HG02870 (cell line): ENCODE measurements at regions not wholly inside any gene's neighbourhood (a gene's known extent, or its start where the extent isn't known, plus 50 kb on each side); places are given as distances from the start of the nearest gene placed in this dataset.
A peak's percentile ranks its signal among the peaks of the same experiment; 100 is the strongest.
"Not testable (repeated sequence)": the region's sequence is repeated elsewhere in the genome, so short reads cannot be mapped to it uniquely, and the experiment has no call there.

ENCODE experiments used
- ATAC-seq: cut with Tn5 transposase; IDR thresholded peaks from one replicate; pipeline ENCODE4 v1.9.1; 2021; ENCODE audit warnings: mild to moderate bottlenecking, moderate library complexity; ENCODE audit not compliant: unreplicated experiment

- no peak for ATAC-seq
These were observed 1244.1 kb downstream of the ROBO2 start for GRCh38 chr3:78283994-78284393.

- no peak for ATAC-seq
These were observed 1245.3 kb downstream of the ROBO2 start for GRCh38 chr3:78285032-78285728.

GRCh38 chr3:78287085-78287484 lies 1247.2 kb downstream of the ROBO2 start:
- no peak for ATAC-seq

DNA sequence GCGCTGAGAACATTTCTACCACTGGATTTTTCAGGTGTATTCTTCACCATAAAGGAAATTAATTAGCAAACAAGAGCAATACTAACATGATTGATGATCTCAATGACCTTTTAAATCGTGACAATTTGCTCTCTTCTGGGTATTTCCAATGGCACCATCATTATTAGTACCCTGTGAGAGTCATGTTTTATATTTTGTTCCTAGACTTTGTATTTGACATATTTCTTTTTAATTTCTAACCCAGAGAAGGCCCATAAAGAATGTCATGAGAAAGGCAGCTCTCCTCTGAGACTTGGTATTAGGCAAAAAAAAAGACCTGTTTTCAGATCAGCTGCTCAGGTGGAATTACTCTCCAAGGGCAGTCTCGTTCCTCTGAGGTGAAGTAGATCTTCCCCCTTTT lies 1253.4 kb downstream of the ROBO2 start:
- no peak for ATAC-seq

GRCh38 chr3:78304115-78304514 lies 1264.2 kb downstream of the ROBO2 start:
- no peak for ATAC-seq

DNA sequence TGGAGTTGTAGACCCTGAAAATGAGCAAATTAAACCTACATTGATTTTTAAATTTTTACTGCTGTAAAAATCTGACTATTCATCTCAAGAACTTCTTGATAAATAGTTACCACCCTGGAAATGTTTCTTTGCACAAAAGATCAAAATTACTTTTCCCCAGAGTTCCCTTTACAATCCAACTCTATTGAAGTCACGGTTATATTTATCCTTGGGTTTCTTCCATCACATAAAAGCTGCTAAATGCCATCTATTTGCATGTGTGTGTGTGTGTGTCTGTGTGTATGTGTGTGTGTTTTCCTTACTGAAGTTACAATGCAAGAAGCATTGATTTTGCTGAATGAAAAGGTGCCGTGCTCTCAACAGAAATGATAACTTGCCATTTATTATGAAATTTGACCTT lies 1273.0 kb downstream of the ROBO2 start:
- no peak for ATAC-seq

- ATAC-seq, result no peak
These were observed 1273.4 kb downstream of the ROBO2 start for GRCh38 chr3:78313332-78313731.

GRCh38 chr3:78314327-78314726 lies 1274.4 kb downstream of the ROBO2 start:
- ATAC-seq, result no peak

- ATAC-seq, result no peak
These were observed 1277.9 kb downstream of the ROBO2 start for GRCh38 chr3:78317774-78318173.

DNA sequence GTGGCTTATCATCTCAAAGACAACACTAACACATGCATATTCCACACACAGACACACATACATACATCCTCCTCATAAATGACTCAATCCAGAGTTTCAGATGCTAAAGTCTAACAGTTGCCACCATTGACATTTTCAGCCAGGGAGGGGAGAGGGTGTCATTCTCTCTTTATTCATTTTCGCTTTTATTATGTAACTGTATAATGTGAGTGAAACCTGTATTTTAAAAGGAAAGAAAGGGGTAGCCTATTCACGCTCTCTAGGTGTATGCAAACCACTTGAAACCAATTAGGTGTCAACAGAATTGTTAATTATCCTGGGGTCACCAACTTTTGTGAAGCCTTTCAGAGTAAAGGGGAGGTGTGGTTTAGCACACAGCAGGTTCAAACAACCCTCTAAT lies 1282.9 kb downstream of the ROBO2 start:
- no peak for ATAC-seq

DNA sequence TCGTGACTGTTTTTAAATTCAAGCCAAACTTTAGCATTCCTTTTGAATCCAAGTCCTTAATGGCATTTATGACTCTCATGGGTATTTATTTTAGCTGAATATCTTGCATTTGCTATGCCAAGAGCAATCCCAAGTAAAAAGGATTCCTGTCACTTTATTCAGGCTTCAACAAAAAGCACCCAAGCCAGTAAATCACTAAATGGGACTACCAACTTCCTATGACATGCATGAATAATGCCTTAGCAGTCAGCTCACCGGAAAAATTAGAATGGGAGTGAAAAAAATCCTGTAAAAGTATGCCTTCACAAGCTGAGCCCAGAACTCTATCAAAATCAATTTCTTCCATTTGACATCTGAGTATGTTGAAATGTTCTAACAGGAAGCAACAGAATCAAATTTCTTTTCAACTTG lies 1297.9 kb downstream of the ROBO2 start:
- no peak for ATAC-seq

- peak; percentile 85 for ATAC-seq
These were observed 1298.5 kb downstream of the ROBO2 start for GRCh38 chr3:78338405-78338804.

DNA sequence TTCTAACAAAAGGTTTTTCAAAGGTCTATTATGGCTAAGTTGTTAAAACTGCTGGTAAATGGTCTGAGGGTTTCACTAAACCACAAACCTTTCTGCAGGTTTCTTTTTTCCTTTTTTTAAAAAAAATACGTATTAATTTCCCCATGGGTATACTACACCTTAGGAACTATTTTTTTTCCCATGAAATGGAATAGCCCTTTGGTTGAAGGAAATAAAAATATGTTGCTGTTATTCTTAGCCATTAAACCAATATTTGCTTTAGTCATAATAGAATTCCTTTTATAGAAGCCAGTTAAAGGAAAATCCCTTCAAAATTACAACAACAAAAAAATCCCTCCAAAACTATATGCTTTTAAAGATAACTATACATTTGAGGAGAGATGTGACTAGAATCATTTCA lies 1303.3 kb downstream of the ROBO2 start:
- no peak for ATAC-seq

DNA sequence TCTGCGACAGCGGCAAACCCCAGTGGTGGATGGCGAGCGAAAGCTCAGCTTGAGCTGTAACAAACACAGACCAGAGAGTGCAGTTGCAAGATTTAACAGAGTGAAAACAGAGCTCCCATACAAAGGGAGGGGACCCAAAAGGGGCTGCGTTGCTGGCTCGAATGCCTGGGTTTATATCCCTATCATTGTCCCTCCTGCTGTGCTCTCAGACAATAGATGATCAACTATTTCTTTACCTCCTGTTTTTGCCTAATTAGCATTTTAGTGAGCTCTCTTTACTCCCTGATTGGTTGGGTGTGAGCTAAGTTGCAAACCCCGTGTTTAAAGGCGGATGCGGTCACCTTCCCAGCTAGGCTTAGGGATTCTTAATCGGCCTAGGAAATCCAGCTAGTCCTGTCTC lies 1304.4 kb downstream of the ROBO2 start:
- ATAC-seq, result not testable (repeated sequence)

- ATAC-seq, result no peak
These were observed 1305.0 kb downstream of the ROBO2 start for GRCh38 chr3:78344918-78345317.

GRCh38 chr3:78347176-78347575 lies 1307.3 kb downstream of the ROBO2 start:
- no peak for ATAC-seq

GRCh38 chr3:78348664-78349063 lies 1308.8 kb downstream of the ROBO2 start:
- ATAC-seq, result no peak

- no peak for ATAC-seq
These were observed 1309.7 kb downstream of the ROBO2 start for GRCh38 chr3:78349571-78349970.

- no peak for ATAC-seq
These were observed 1311.4 kb downstream of the ROBO2 start for GRCh38 chr3:78351334-78351733.

- no peak for ATAC-seq
These were observed 1313.3 kb downstream of the ROBO2 start for GRCh38 chr3:78353231-78353630.

DNA sequence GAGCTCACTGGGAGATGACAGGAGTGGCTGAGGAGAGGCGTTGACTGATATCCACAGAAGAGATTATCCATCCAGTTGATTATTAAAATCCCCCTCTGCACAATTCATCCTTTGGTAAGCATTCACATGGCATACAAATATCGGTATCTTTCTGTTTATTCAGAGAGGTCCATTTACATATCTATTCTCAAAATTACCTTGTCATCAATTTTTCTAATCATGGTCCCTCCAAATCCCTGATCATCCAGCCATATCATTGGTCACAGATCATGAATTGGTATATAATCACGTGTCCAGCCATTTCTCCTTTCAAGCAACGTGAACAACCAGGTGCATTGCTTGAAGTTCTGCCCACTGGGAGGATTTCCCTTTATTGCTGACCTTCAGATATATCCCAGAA lies 1321.0 kb downstream of the ROBO2 start:
- no peak for ATAC-seq

- ATAC-seq, result no peak
These were observed 1328.9 kb downstream of the ROBO2 start for GRCh38 chr3:78368636-78369345.

GRCh38 chr3:78390221-78390620 lies 1350.3 kb downstream of the ROBO2 start:
- ATAC-seq, result no peak
